Gastrocnemius medialis (tissue), 4 donors: ENCODE measurements at regions not wholly inside any gene's neighbourhood (a gene's known extent, or its start where the extent isn't known, plus 50 kb on each side); places are given as distances from the start of the nearest gene placed in this dataset.
"Not testable (repeated sequence)": the region's sequence is repeated elsewhere in the genome, so short reads cannot be mapped to it uniquely, and the experiment has no call there.

Source experiments
- ATAC-seq, 2 donors: fragments of 150-250 bp; one replicate each; pipeline ENCODE4 v1.9.1; 2016
- DNase-seq, 2 donors: peaks; one replicate each; pipeline ENCODE4 v3.0.0-alpha.2; 2019
- H3K27ac ChIP-seq, 4 donors: fragments of 200-600 bp; sonication (generic); 1 replicate in 1 of 4; 2 replicates in 3 of 4; pipeline ENCODE4 v1.5.1; 2016 to 2018; ENCODE audit warnings: mild to moderate bottlenecking in 2 of 4, moderate library complexity in 1 of 4
- H3K27me3 ChIP-seq, 3 donors: fragments of 200-600 bp; sonication (generic) in 2 of 3; 1 replicate in 1 of 3; 2 replicates in 2 of 3; pipeline versions ENCODE4 v1.5.1 to v1.6.0; 2016 to 2019; ENCODE audit warnings: mild to moderate bottlenecking in 1 of 3, moderate library complexity in 1 of 3
- H3K36me3 ChIP-seq, 2 donors: fragments of 200-600 bp; sonication (generic) in 1 of 2; one replicate each; pipeline ENCODE4 v1.5.1; 2017 to 2018
- H3K4me1 ChIP-seq, 2 donors: fragments of 200-600 bp; sonication (generic) in 1 of 2; one replicate each; pipeline ENCODE4 v1.5.1; 2016 to 2017; ENCODE audit warnings: mild to moderate bottlenecking in 2 of 2
- H3K4me3 ChIP-seq, 4 donors: fragments of 200-600 bp; sonication (generic) in 3 of 4; 1 replicate in 1 of 4; 2 replicates in 3 of 4; pipeline ENCODE4 v1.5.1; 2016 to 2019; ENCODE audit warnings: mild to moderate bottlenecking in 2 of 4
- H3K9me3 ChIP-seq, 3 donors: fragments of 200-600 bp; sonication (generic) in 2 of 3; 1 replicate in 1 of 3; 2 replicates in 2 of 3; pipeline ENCODE4 v1.5.1; 2016 to 2019
- CTCF ChIP-seq, 5 experiments: fragments of 450-650 bp in 3 of 5; fragments of 200-600 bp in 2 of 5; sonication (generic) in 2 of 5; IDR thresholded peaks in 4 of 5; conservative IDR thresholded peaks in 1 of 5; 1 replicate in 4 of 5; 2 replicates in 1 of 5; pipeline ENCODE4 v1.5.1; 2016 to 2019; ENCODE audit warnings: antibody characterized with exemption in 5 of 5, mild to moderate bottlenecking in 3 of 5, moderate library complexity in 3 of 5
- POLR2A ChIP-seq, 2 donors: fragments of 450-650 bp; IDR thresholded peaks; one replicate each; pipeline ENCODE4 v1.6.1; 2017; ENCODE audit warnings: antibody characterized with exemption in 2 of 2, mild to moderate bottlenecking in 2 of 2, moderate library complexity in 2 of 2
- in situ Hi-C, 4 donors: fragments of 200-750 bp; cut with MboI; loops; one replicate each; pipeline versions ENCODE4 v1.15.0 to v1.8.0; 2017; ENCODE audit warnings: low sequenced_read_pairs in 4 of 4
- intact Hi-C: fragments of 100-400 bp; cut with DNase I; formaldehyde crosslinking; loops from one replicate; pipeline ENCODE4 v1.15.1; 2023; ENCODE audit warnings: low total_unique reads

GRCh38 chr15:30755036-30755687, 129.2 kb downstream of the ARHGAP11B start:
- peak in 1 of 2 donors; percentile 27 for DNase-seq
- H3K27ac ChIP-seq, H3K9me3 ChIP-seq, H3K36me3 ChIP-seq, H3K4me3 ChIP-seq, H3K4me1 ChIP-seq, H3K27me3 ChIP-seq, intact Hi-C loops: not testable (repeated sequence)
- peak in 1 of 2 donors; percentile 69 for ATAC-seq
- peak in 2 of 5 experiments; percentile 30 to 47 for TF ChIP-seq CTCF (IDR thresholded peaks at IDR 0.05 in 4 of 5, conservative IDR thresholded peaks at IDR 0.05 in 1 of 5)
- in situ Hi-C loops: loop anchor here in 2 of 4 donors (25.0 kb wide), 1 partner anchor 93 kb away; no protein-coding TSS in a partner anchor

- H3K36me3 ChIP-seq, H3K27me3 ChIP-seq, H3K4me3 ChIP-seq, H3K27ac ChIP-seq, H3K4me1 ChIP-seq, DNase-seq, H3K9me3 ChIP-seq, intact Hi-C loops, ATAC-seq: not testable (repeated sequence)
- in situ Hi-C loops: loop anchor here in 2 of 4 donors (25.0 kb wide), 1 partner anchor 98 kb away; no protein-coding TSS in a partner anchor
Observed at GRCh38 chr15:30760633-30761032, 134.7 kb downstream of the ARHGAP11B start.

- ATAC-seq, H3K36me3 ChIP-seq, H3K27ac ChIP-seq, H3K4me3 ChIP-seq, intact Hi-C loops, H3K27me3 ChIP-seq, H3K9me3 ChIP-seq, DNase-seq, H3K4me1 ChIP-seq: not testable (repeated sequence)
- in situ Hi-C loops: loop anchor here in 2 of 4 donors (25.0 kb wide), 1 partner anchor 99 kb away; no protein-coding TSS in a partner anchor
Observed at GRCh38 chr15:30761365-30761764, 135.4 kb downstream of the ARHGAP11B start.

- H3K27ac ChIP-seq, H3K9me3 ChIP-seq, ATAC-seq, DNase-seq, H3K4me3 ChIP-seq, intact Hi-C loops, H3K27me3 ChIP-seq, H3K4me1 ChIP-seq, H3K36me3 ChIP-seq: not testable (repeated sequence)
- in situ Hi-C loops: loop anchor here in 2 of 4 donors (25.0 kb wide), 1 partner anchor 107 kb away; no protein-coding TSS in a partner anchor
Observed at GRCh38 chr15:30769390-30770124, 134.2 kb upstream of the FAN1 start.

- H3K27me3 ChIP-seq: no peaks in the 10 kb centered on the region
- ATAC-seq (no peak), DNase-seq (no peak)
- intact Hi-C loops: no loop called here
- TF ChIP-seq CTCF (IDR thresholded peaks at IDR 0.05 in 4 of 5, conservative IDR thresholded peaks at IDR 0.05 in 1 of 5): no peak
- TF ChIP-seq POLR2A (IDR thresholded peaks at IDR 0.05): no peak
- no peaks in the 10 kb centered on the region for H3K36me3 ChIP-seq
- in situ Hi-C loops: loop anchor here in 2 of 4 donors (25.0 kb wide), 1 partner anchor 108 kb away; no protein-coding TSS in a partner anchor
- no peaks in the 10 kb centered on the region for H3K4me1 ChIP-seq
- H3K4me3 ChIP-seq: no peak overlapping the region
- H3K27ac ChIP-seq: no peak overlapping the region
- no peaks in the 10 kb centered on the region for H3K9me3 ChIP-seq
Observed at GRCh38 chr15:30770759-30771158, 133.0 kb upstream of the FAN1 start.

- DNase-seq (no peak), ATAC-seq (no peak)
- no peak overlapping the region for H3K27ac ChIP-seq
- TF ChIP-seq CTCF (IDR thresholded peaks at IDR 0.05 in 4 of 5, conservative IDR thresholded peaks at IDR 0.05 in 1 of 5): no peak
- TF ChIP-seq POLR2A (IDR thresholded peaks at IDR 0.05): no peak
- no peak overlapping the region for H3K4me3 ChIP-seq
- in situ Hi-C loops (no loop called here), intact Hi-C loops (no loop called here)
- no peaks in the 10 kb centered on the region for H3K36me3 ChIP-seq
- H3K27me3 ChIP-seq: no peaks in the 10 kb centered on the region
- no peaks in the 10 kb centered on the region for H3K9me3 ChIP-seq
- no peaks in the 10 kb centered on the region for H3K4me1 ChIP-seq
Observed at GRCh38 chr15:30783019-30783418, 120.7 kb upstream of the FAN1 start.
